CD4-positive, alpha-beta T cell treated with Interleukin-15 for 1 hour (primary cell): ENCODE measurements at regions not wholly inside any gene's neighbourhood (a gene's known extent, or its start where the extent isn't known, plus 50 kb on each side); places are given as distances from the start of the nearest gene placed in this dataset.

Source experiments
- DNase-seq: peaks from one replicate; pipeline ENCODE4 v3.0.0-alpha.2; 2020

DNA sequence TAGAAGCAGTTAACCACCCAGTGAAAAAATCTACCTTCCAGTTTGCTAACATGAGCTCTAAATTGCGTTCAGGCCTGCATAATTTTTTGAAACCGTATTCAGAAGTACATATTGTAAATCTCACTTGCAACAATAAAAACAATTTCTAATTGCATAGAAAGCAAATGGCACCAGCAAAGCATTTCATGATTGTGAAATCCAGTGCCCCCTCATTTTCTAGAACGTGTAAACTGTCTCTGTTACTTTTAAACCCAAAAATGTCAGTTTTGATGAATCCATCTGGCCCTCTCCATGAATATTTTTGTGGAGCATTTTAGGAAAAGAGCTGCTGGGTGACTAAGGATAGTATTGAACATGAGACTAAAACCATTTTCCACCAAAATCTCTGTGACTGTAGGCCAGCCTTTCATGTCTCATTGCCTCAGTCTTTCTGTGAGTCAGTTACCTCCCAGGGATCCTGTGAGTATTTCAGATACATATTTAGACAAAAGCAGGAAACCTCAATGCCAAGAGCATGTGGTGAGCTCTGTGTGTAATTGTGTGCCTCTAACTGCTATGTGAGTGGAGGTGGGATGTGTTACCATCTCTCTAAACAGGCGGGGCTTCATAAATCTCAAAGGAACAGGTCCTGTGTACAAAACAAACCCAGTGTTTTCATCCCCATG, 477.8 kb upstream of the DCC start:
- no peak for DNase-seq

DNA sequence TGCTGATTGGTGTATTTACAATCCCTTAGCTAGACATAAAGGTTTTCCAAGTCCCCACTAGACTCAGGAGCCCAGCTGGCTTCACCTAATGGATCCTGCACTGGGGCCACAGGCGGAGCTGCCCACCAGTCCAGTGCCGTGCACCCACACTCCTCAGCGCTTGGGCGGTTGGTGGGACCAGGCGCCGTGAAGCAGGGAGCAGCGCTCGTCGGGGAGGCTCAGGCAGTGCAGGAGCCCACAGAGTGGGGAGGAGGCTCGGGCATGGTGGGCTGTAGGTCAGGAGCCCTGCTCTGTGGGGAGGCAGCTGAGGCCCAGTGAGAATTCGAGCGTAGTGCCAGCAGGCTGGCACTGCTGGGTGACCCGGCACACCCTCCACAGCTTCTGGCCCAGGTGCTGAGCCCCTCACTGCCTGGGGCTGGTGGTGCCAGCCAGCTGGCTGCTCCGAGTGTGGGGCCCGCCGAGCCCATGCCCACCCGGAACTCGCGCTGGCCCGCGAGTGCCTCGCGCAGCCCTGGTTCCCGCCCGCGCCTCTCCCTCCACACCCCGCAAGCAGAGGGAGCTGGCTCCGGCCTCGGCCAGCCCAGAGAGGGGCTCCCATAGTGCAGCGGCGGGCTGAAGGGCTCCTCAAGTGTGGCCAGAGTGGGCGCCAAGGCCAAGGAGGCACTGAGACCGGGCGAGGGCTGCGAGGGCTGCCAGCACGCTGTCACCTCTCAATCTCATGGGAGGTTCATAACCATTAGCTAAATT, 475.6 kb upstream of the DCC start:
- DNase-seq: no peak

DNA sequence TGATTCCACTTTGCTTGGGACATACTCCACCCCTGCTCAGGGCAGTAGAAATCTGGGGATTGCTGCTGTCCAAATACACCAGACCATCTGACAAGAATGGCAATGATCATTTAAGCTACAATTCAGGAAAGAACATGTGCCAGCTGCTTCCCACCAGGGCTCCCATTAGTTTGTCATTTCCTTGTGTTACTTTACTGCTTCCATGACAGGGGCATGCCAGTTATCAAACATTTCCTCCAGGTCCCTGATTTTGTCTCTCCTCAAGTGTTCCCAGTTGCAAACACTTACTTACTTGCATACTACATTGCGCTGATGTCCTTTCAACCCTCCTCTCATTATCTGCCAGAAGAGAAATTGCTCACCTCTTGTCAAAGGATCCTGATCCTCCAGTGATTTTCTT, 474.5 kb upstream of the DCC start:
- no peak for DNase-seq

DNA sequence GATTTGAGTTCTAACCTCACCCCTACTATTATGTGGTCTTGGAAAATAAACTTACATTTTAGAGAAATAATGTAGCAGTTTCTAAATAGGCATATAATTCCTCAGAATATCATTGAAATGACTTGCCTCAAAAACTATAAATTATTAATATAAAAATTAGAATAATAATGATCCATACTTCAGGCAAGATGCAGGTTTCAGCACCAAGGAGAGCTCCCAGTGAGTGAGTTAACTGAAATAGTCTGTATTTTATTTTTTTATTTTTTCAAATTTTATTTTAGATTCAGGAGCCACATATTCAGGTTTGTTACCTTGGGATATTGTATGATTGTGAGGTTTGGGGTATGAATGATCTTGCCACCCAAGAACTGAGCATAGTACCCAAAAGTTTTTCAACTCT, 472.2 kb upstream of the DCC start:
- no peak for DNase-seq

DNA sequence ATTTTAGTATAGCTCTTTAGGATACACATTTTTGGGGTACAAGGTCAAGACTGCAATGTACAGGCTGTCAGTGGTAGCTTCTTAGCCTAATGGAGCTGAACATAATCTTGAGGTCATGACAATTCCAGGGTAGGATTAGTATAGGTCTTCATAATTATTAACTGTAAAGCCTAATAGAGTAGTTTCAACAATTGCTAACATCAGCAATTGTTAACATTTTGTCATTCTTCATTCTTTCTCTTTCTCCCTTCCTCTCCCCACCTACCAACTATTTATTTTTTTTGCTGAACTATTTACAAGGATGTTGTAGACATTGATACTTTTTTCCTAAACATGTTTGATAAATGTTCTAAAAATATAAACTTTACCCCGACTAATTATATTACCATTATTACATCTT, 461.3 kb upstream of the DCC start:
- DNase-seq: no peak

DNA sequence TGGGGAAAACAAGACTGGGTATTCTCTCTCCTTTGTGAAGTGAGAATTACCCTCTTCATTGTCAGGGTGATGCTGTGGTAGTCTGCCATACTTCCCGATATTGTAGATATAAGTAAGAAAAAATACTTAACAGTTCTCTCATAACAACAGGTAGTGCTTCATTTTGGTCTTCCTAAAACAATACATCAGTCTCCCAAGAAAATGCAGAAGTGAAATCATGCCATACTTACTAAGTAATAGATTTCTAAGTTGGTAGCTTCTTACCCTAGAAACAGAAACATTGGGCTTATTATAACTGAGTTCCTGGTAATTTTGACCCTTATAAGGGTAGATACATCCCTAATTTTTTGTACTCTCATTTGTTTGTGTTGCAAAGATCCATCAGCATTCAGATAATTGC, 460.7 kb upstream of the DCC start:
- DNase-seq: no peak

DNA sequence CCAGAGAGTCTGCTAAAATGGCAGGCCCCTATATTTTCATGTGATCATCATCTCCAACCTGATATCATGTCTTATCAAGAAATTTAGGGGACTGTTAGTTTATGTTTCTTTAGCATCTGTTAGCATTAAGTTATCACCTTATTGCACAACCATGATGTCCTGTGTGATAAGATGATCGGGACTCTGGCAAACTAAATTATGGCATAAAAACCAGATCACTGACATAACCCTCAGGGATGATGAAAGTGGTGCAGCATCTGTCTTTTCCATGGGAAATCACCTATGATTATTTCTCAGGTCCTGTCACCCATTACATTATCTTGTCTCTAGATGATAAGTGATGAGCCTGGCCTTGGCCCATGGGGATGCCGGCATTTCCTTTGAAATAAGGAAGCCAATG, 458.6 kb upstream of the DCC start:
- no peak for DNase-seq

DNA sequence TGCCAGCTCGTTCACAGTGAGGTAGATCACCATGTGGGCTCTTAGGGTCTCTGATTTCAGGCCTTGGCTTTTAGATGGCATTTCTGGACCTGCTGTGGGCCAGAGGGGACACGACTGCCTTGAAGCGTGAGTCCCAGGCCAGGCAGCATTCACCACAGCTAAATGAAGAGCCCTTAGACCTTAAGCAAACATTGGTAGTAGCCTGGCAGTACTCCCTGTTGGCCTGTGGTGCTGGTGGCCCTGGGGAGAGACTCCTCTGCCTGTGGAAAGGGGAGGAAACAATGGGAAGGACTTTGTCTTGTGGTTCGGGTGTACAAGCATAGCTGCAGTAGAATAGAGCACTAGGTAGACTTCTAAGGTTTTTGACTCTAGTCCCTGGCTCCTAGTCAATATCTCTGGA, 456.0 kb upstream of the DCC start:
- DNase-seq: no peak

DNA sequence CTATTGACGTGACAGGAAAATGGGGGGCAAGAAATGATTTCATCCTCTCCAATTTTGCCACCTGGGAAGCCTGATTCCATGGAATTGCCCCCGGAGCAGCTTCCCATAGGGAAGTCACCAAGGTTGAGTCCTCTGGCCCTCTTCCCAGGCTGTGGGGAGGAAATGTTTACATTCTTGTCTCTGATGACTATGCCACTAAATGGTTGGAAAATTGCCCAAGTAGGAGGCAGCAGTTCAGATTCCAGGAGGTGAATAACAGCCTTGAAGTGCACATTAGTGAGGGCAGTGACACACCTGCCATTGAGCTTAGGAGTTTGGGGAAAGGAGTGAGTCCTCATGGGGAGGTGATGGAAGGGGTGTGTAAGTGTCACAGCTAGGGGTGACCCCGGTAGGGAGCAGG, 449.2 kb upstream of the DCC start:
- DNase-seq: no peak

DNA sequence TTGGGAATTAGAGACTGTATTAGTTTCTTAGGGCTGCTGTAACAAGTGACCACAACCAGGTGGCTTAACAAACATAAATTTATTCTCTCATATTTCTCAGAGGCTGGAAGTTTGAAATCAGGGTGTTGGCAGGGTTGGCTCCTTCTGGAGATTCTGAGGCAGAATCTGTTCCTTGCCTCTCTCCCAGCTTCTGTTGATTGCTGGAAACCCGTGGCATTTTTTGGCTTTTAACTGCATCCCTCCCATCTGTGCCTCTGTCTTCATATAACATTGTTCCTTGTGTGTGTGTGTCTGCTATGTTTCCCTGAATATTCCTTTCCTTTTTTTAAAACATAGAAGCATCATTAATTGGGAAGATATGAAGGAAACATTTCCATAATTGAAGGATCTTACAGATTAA, 448.1 kb upstream of the DCC start:
- DNase-seq: no peak

DNA sequence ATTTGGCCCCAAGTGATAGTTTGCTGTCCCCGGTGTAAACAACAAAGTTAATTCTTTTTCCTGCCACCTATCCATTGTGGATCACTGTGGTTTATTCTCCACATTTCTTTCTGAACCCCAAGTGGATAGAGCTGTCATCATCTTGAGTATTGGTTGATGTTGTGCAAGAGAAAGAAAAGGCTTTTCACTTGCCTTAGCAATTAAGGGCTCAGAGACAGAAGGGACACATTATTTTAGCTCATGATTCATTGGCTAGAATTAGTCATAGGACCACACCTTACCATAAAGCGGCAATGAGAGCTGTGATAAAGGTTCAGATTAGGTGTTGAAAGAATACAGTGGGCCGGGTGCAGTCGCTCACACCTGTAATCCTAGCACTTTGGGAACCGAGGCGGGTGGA, 442.1 kb upstream of the DCC start:
- DNase-seq: no peak

DNA sequence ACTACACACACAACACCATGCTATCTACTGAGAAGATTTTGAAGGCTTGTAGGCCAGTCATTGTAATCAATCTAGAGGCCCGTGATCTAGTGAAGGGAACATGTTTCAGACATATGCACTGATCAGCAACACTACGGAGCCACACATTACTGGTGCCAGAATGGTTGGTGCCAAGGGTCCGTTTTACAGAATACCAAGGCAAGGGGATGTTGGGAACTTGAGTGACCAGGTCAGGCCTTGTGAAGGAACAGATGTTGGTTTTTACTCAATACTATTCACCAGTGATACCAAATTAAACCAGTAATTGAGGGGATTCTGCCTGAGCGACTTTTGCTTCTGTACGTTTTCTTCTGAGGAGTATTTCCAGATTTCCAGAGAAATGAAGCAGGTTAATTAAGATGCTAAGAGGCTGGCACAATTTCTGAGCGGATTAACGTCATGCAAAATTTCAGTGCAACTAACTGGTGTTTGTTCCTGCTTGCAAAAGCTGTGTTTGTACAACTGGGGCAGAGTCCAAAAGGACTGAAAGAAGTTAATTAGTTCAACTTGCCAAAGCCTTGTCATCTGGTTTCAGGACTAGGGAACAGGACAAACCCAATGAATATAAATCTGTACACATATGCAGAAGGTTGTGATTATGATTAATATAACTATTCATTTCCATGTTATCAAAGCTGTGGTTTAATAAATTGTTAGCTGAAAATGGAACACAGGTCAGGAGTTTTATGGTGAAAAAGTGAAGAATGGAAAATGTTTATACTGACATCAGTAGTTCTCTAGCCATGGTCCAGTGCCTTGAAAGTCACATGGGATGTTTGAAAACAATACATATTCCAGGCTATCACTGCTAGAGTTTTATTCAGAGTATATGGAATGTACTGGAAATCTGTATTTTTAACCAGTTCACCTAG, 432.1 kb upstream of the DCC start:
- DNase-seq: no peak

DNA sequence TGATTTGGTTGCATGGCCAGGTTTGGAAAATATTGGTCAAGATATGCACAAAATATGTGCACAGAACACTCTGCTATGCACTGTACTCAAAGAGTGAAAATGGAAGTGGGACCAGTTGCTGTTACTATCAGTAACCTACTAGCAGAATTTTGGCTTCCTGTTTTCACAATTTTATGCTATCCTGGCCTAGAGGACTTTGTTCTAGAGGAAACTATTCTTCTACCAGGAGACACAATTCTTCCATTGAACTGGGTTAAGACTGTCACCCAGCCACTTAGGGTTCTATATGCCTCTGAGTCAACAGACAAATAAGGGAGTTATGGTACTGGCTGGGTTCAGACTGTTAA, 431.4 kb upstream of the DCC start:
- DNase-seq: no peak

DNA sequence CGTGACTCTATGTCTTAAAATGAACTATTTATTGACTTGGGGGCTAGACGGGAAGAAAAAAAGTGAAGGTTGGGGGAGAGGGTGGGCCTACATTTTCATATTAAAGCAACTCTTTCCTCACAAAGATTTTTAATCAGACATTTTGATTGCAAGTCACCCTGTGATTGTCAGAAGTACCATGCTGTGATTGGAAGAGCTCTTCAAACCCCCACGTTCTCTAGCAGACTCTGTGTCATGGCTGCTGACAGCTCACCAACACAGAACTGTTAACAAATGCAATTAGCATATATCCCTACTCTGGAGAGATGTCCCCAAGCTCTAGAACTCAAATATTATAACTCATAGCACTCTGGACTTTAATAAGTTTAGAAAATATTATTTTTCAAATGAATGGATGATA, 428.4 kb upstream of the DCC start:
- DNase-seq: no peak

DNA sequence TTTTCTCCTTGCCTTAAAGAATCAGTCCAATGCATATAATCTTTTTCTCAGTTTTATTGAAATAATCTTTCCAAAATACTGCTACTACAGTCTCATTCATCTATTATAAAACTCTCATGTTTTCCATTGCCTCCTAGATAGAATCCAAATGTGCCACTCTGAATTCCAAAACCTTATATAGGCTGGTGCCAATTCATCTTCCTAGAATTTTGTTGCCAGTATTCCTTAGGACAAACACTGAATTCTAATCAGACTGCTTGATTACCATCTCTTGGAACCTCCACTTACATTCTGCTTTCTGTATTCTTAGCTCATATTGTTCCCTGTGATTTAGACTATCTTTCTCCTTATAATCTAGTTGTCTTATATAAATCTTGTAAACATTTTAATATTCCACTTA, 427.6 kb upstream of the DCC start:
- no peak for DNase-seq

DNA sequence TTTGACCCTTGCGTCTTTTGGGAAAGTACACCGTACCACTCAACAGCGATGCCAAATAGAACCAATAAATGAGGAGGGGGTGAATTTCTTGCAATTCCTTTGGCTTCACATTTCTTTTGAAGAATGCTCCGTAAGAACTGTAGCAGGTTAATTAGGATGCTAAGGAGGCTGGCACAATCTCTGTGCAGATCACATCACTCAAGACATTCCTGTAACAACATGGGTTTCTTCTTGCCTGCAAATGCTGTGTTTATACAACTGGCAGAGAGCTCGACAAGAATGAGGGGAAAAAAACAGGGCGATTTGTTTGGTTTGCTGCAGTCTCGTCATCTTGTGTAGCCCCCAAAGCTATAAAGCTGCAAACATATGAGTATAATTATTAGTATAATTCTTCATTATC, 424.8 kb upstream of the DCC start:
- no peak for DNase-seq

DNA sequence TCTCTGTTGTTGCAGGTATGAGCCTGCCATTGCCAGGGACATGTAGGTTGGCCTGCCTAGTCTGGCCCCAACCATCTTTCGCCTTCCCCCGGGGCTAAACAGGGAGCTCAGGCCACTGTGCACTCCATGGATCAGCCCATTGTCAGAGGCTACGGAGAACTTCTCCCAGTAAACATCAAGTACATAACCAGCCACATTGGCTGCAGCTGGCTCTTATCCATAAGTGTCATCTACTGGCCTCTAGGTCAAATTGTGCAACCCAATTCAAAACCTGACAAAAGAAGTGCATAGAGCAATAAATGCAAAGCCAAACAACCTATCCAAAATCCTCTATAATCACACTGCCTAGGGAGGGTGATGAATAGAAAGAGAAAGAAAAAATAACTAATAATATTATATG, 418.1 kb upstream of the DCC start:
- DNase-seq: no peak

DNA sequence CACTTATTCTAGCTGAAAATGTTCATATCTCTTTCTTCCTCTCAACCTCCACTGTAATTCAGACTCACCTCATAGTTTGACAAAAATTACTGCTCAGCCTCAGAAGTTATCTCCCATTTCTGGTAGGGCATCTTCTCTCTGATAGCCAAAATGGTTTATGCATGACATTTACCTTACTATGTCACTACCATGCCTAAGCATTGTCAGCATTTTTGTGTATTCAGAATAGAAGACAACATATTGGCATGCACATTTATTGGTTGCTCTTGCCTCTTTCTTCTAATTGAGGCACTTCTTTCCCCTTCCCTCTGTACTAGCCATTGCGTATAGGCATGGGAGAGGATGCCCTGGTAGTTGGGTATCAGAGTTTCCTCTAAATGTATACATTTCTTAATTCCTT, 406.1 kb upstream of the DCC start:
- no peak for DNase-seq

DNA sequence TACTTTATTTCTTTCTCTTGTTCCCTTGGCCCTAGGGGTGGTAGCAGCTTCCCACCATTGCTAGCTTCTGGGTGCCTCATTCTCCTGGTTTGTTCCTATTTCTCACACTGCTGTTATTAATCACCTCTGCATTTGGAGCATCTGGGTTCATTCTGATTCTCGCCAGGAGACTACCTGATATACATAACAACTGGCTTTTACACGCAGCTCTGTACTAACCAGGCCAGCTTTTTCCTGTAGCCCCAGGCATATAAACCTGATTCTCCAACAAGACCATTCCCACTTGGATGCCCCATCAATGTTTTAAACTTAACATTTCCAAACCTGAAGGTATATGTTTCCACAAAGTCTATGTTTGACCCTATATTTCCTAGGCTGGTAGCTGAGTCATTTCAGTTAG, 403.9 kb upstream of the DCC start:
- DNase-seq: no peak

DNA sequence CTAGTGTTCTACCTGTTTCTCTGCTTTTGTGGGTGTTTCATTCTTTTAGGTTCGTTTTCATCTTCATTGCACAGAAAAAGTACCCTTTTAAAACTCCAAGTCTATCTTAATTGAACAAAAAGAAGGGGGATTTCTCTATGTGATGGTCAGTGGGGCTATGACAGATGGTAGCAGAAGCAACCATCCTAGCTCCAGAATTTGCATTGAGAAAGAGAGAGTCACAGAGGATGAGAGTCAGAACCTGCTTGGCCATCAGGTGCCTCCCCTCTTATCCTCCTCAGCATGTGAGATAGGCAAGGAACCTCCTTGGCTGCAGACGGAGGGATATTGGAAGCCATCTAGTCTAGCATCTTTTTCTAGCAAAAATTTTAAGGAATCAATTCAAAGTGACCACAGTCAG, 398.0 kb upstream of the DCC start:
- DNase-seq: no peak

DNA sequence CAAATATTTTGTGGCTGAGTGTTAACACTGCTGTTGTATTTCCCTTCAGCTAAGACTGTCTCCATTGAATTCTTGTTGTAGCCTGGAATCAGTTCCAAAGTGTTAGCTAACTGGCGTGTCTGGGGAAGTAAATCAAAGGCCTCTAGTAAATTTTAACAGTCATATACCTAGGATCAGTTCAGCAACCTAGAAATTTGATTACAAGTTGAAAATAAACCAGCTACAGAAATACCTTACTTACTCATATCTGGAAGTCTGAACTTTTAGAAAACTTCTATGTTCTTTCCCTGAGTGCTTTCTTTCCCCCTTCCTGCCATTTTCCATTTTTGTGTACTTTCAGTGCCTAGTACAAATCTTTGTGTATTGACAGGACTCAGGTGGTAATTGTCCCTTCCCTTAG, 396.7 kb upstream of the DCC start:
- no peak for DNase-seq

DNA sequence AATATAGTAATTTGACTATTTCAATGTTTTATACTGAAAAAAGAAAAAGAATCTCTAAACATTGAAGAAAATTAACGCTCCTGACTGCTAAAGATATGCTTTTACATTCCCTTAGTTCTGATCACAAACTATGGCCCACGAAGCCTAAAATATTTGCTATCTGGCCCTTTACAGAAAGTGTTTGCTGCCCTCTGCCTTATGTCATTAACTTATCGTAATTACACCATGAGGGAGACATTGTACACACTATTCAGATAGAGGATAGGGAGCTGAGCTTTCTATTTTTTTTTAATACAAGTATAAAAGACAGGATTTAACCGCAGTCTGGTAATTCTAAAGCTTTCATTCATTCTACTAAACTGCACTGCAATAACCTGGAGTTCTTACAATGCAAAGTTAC, 393.1 kb upstream of the DCC start:
- DNase-seq: no peak

DNA sequence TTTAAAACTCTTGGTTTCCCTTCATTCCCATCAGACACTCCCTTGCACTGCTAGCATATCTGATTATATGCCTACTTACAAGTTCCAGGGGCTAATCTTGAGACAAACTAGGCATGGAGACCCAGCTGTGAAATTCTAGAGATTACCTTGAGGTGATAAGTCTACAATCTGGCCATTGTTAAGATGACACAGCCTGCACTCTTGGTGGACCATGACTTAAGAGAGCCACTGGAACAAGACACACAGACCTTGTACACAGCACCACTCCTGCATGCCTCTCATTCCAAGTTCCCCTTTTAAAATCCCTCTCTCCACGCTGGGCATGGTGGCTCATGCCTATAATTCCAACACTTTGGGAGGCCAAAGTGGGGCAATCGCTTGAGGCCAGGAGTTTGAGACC, 387.2 kb upstream of the DCC start:
- no peak for DNase-seq

DNA sequence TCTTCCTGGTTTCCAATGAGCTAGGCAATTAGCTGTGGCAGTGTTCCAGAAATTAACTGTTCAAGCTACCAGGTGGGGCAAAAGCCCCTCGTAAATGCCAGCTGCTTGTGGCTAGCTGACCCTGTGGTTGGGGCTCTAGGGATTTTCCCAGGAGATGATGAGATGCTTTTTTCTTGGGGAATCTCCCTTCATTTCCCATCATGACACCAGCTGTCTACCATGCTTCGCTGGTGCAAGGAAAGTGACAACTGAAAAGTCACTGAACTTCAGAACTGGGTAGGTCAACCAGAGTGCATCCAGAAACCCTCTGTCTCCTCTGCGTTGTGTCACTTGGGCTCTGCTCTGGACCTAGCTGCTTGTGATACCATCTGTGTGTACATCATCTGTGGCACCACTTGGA, 386.5 kb upstream of the DCC start:
- no peak for DNase-seq
